Activated effector memory CD4-positive, alpha-beta T cell treated with anti-CD3 and anti-CD28 coated beads, Interleukin-2, amount 50 U/mL, for 16 hours (primary cell): ENCODE measurements at regions not wholly inside any gene's neighbourhood (a gene's known extent, or its start where the extent isn't known, plus 50 kb on each side); places are given as distances from the start of the nearest gene placed in this dataset.
"Not testable (repeated sequence)": the region's sequence is repeated elsewhere in the genome, so short reads cannot be mapped to it uniquely, and the experiment has no call there.

Source experiments
- DNase-seq: peaks from one replicate; pipeline ENCODE4 v3.0.0-alpha.2; 2020

GRCh38 chr12:75941661-75942060 is 89.9 kb downstream of the PHLDA1 start:
- DNase-seq = not testable (repeated sequence)

- no peak for DNase-seq
These were observed 92.4 kb downstream of the PHLDA1 start for GRCh38 chr12:75939016-75939642.

- no peak for DNase-seq
These were observed 93.4 kb downstream of the PHLDA1 start for GRCh38 chr12:75938189-75938588.

- DNase-seq = no peak
These were observed 94.1 kb downstream of the PHLDA1 start for GRCh38 chr12:75937486-75937885.

GRCh38 chr12:75936515-75937440 is 94.8 kb downstream of the PHLDA1 start:
- DNase-seq = no peak

GRCh38 chr12:75935539-75936242 is 95.9 kb downstream of the PHLDA1 start:
- DNase-seq = no peak

GRCh38 chr12:75933101-75933500 is 98.5 kb downstream of the PHLDA1 start:
- no peak for DNase-seq

- no peak for DNase-seq
These were observed 99.3 kb downstream of the PHLDA1 start for GRCh38 chr12:75932241-75932640.

GRCh38 chr12:75923964-75924666 is 107.5 kb downstream of the PHLDA1 start:
- DNase-seq = no peak

GRCh38 chr12:75922944-75923642 is 108.5 kb downstream of the PHLDA1 start:
- no peak for DNase-seq

- DNase-seq = no peak
These were observed 109.8 kb downstream of the PHLDA1 start for GRCh38 chr12:75921622-75922289.

- no peak for DNase-seq
These were observed 113.9 kb downstream of the PHLDA1 start for GRCh38 chr12:75917715-75918114.

GRCh38 chr12:75917083-75917482 is 114.5 kb downstream of the PHLDA1 start:
- no peak for DNase-seq

GRCh38 chr12:75913502-75914351 is 117.8 kb downstream of the PHLDA1 start:
- peak; percentile 75 for DNase-seq

- DNase-seq = no peak
These were observed 121.6 kb downstream of the PHLDA1 start for GRCh38 chr12:75909714-75910656.

GRCh38 chr12:75908961-75909605 is 122.5 kb downstream of the PHLDA1 start:
- no peak for DNase-seq

GRCh38 chr12:75905922-75906321 is 125.7 kb downstream of the PHLDA1 start:
- DNase-seq = no peak

- DNase-seq = no peak
These were observed 130.8 kb downstream of the PHLDA1 start for GRCh38 chr12:75900781-75901254.

GRCh38 chr12:75900226-75900625 is 131.3 kb downstream of the PHLDA1 start:
- DNase-seq = no peak
